Endothelial cell of umbilical vein (primary cell): ENCODE measurements at regions not wholly inside any gene's neighbourhood (a gene's known extent, or its start where the extent isn't known, plus 50 kb on each side); places are given as distances from the start of the nearest gene placed in this dataset.

Experiments
- EZH2 ChIP-seq: IDR thresholded peaks from 2 replicates; pipeline ENCODE4 v1.6.1; 2012; ENCODE audit warnings: borderline replicate concordance, low read depth, mild to moderate bottlenecking, moderate library complexity, low read length, inconsistent platforms; ENCODE audit not compliant: severe bottlenecking
- FOS ChIP-seq: IDR thresholded peaks from 2 replicates; pipeline ENCODE4 v1.6.1; 2011; ENCODE audit warnings: mild to moderate bottlenecking, low read length, moderate library complexity, borderline replicate concordance; ENCODE audit not compliant: insufficient read depth
- JUN ChIP-seq: IDR thresholded peaks from 2 replicates; pipeline ENCODE4 v1.6.1; 2011; ENCODE audit warnings: borderline replicate concordance, low read depth; ENCODE audit not compliant: insufficient read length, insufficient read depth
- MAX ChIP-seq: IDR thresholded peaks from 2 replicates; pipeline ENCODE4 v1.6.1; 2011; ENCODE audit not compliant: insufficient read depth, insufficient read length
- MYC ChIP-seq: IDR thresholded peaks from one replicate; pipeline ENCODE4 v1.6.1; 2011; ENCODE audit warnings: mild to moderate bottlenecking, low read depth, low read length
- POLR2A ChIP-seq: IDR thresholded peaks from 2 replicates; pipeline ENCODE4 v1.6.1; 2012; ENCODE audit warnings: low read depth, mild to moderate bottlenecking, control low read depth, low read length
- POLR2AphosphoS5 ChIP-seq: IDR thresholded peaks from 2 replicates; pipeline ENCODE4 v1.6.1; 2012; ENCODE audit warnings: low read depth, mild to moderate bottlenecking, control low read depth, low read length, moderate library complexity; ENCODE audit not compliant: insufficient read depth
- TF ChIP-seq, protein P1 (sequence below), 2 donors: IDR thresholded peaks; 1 replicate in 1 of 2; 2 replicates in 1 of 2; pipeline ENCODE4 v1.5.1; 2011; ENCODE audit warnings: low read length in 2 of 2, mild to moderate bottlenecking in 2 of 2, moderate library complexity in 2 of 2, control low read depth in 1 of 2, inconsistent platforms in 1 of 2, low read depth in 1 of 2; ENCODE audit not compliant: insufficient read depth in 1 of 2; ENCODE audit errors: extremely low read depth in 1 of 2

- TF ChIP-seq POLR2AphosphoS5, result no peak
- peak; percentile 5 for TF ChIP-seq JUN
- no peak for TF ChIP-seq MYC
- TF ChIP-seq POLR2A, result no peak
- TF ChIP-seq, protein P1, sequence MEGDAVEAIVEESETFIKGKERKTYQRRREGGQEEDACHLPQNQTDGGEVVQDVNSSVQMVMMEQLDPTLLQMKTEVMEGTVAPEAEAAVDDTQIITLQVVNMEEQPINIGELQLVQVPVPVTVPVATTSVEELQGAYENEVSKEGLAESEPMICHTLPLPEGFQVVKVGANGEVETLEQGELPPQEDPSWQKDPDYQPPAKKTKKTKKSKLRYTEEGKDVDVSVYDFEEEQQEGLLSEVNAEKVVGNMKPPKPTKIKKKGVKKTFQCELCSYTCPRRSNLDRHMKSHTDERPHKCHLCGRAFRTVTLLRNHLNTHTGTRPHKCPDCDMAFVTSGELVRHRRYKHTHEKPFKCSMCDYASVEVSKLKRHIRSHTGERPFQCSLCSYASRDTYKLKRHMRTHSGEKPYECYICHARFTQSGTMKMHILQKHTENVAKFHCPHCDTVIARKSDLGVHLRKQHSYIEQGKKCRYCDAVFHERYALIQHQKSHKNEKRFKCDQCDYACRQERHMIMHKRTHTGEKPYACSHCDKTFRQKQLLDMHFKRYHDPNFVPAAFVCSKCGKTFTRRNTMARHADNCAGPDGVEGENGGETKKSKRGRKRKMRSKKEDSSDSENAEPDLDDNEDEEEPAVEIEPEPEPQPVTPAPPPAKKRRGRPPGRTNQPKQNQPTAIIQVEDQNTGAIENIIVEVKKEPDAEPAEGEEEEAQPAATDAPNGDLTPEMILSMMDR (IDR thresholded peaks at IDR 0.05; ENCODE audit: extremely low read depth in 1 of 2, insufficient read depth in 1 of 2, low read depth in 1 of 2, low read length in 2 of 2), result no peak
- TF ChIP-seq EZH2, result no peak
- TF ChIP-seq MAX, result no peak
- no peak for TF ChIP-seq FOS
Measured at GRCh38 chr4:147343692-147344091, 137.2 kb upstream of the EDNRA start.
